ENCODE measurements at regions not wholly inside any gene's neighbourhood (a gene's known extent, or its start where the extent isn't known, plus 50 kb on each side); places are given as distances from the start of the nearest gene placed in this dataset.
A peak's percentile ranks its signal among the peaks of the same experiment; 100 is the strongest.

- Histone ChIP-seq H3K27me3 (ENCODE audit: control insufficient read depth, insufficient read depth, low read length) (no peaks in the 10 kb centered on the region), H3K9me3 (ENCODE audit: control insufficient read depth in 2 of 3, insufficient read depth in 1 of 3, low read length in 3 of 3) (no peaks in the 10 kb centered on the region), H3K4me3 (ENCODE audit: low read length in 3 of 3) (no peak overlapping the region), H3K4me1 (ENCODE audit: control insufficient read depth in 2 of 3, insufficient read depth in 2 of 3, low read depth in 1 of 3, low read length in 3 of 3) (no peaks in the 10 kb centered on the region), H3K27ac (ENCODE audit: low read depth in 2 of 2, low read length in 2 of 2) (no peak overlapping the region), H3K36me3 (ENCODE audit: control insufficient read depth in 2 of 3, insufficient read depth in 3 of 3, low read length in 3 of 3) (no peaks in the 10 kb centered on the region), H3K9ac (ENCODE audit: low read length in 3 of 3) (no peak overlapping the region)
- intact Hi-C loops (cut with DNase I): no loop called here
- FAIRE-seq (no peak), DNase-seq (no peak)
- no peak for TF ChIP-seq CTCF (IDR thresholded peaks at IDR 0.05; ENCODE audit: borderline replicate concordance, extremely low read depth, insufficient read depth)
These were observed 379.2 kb upstream of the CDH18 start for GRCh38 chr5:20367178-20367577.

- intact Hi-C loops (cut with DNase I): no loop called here
- peak in 1 of 5 donors; percentile 31 for DNase-seq
These were observed 372.3 kb upstream of the CDH18 start for GRCh38 chr5:20360263-20360662.

GRCh38 chr5:20359377-20359776 lies 371.4 kb upstream of the CDH18 start:
- Histone ChIP-seq H3K9me3 (ENCODE audit: control insufficient read depth in 2 of 3, insufficient read depth in 1 of 3, low read length in 3 of 3) (no peaks in the 10 kb centered on the region), H3K27ac (ENCODE audit: low read depth in 2 of 2, low read length in 2 of 2) (no peak overlapping the region), H3K9ac (ENCODE audit: low read length in 3 of 3) (no peak overlapping the region), H3K36me3 (ENCODE audit: control insufficient read depth in 2 of 3, insufficient read depth in 3 of 3, low read length in 3 of 3) (no peaks in the 10 kb centered on the region), H3K4me1 (ENCODE audit: control insufficient read depth in 2 of 3, insufficient read depth in 2 of 3, low read depth in 1 of 3, low read length in 3 of 3) (no peaks in the 10 kb centered on the region), H3K27me3 (ENCODE audit: control insufficient read depth, insufficient read depth, low read length) (no peaks in the 10 kb centered on the region), H3K4me3 (ENCODE audit: low read length in 3 of 3) (no peak overlapping the region)
- intact Hi-C loops (cut with DNase I): no loop called here
- FAIRE-seq: no peak
- TF ChIP-seq CTCF (IDR thresholded peaks at IDR 0.05; ENCODE audit: borderline replicate concordance, extremely low read depth, insufficient read depth): no peak
- peak in 1 of 5 donors; percentile 16 for DNase-seq

More at GRCh38 chr5:20360263-20360662, 372.3 kb upstream of the CDH18 start:
- no peaks in the 10 kb centered on the region for H3K4me1 ChIP-seq (ENCODE audit: control insufficient read depth in 2 of 3, insufficient read depth in 2 of 3, low read depth in 1 of 3, low read length in 3 of 3)
- no peak overlapping the region for H3K4me3 ChIP-seq (ENCODE audit: low read length in 3 of 3)
- H3K27ac ChIP-seq (ENCODE audit: low read depth in 2 of 2, low read length in 2 of 2): no peak overlapping the region
- no peak for FAIRE-seq
- no peaks in the 10 kb centered on the region for H3K27me3 ChIP-seq (ENCODE audit: control insufficient read depth, insufficient read depth, low read length)
- no peak overlapping the region for H3K9ac ChIP-seq (ENCODE audit: low read length in 3 of 3)
- TF ChIP-seq CTCF (IDR thresholded peaks at IDR 0.05; ENCODE audit: borderline replicate concordance, extremely low read depth, insufficient read depth): no peak
- no peaks in the 10 kb centered on the region for H3K9me3 ChIP-seq (ENCODE audit: control insufficient read depth in 2 of 3, insufficient read depth in 1 of 3, low read length in 3 of 3)
- no peaks in the 10 kb centered on the region for H3K36me3 ChIP-seq (ENCODE audit: control insufficient read depth in 2 of 3, insufficient read depth in 3 of 3, low read length in 3 of 3)

- H3K36me3 ChIP-seq (ENCODE audit: control insufficient read depth in 2 of 3, insufficient read depth in 3 of 3, low read length in 3 of 3): no peaks in the 10 kb centered on the region
- H3K27me3 ChIP-seq (ENCODE audit: control insufficient read depth, insufficient read depth, low read length): no peaks in the 10 kb centered on the region
- DNase-seq (peak in 1 of 5 donors; percentile 8), FAIRE-seq (no peak)
- H3K27ac ChIP-seq (ENCODE audit: low read depth in 2 of 2, low read length in 2 of 2): no peak overlapping the region
- intact Hi-C loops (cut with DNase I): no loop called here
- H3K9ac ChIP-seq (ENCODE audit: low read length in 3 of 3): no peak overlapping the region
- no peak for TF ChIP-seq CTCF (IDR thresholded peaks at IDR 0.05; ENCODE audit: borderline replicate concordance, extremely low read depth, insufficient read depth)
- no peaks in the 10 kb centered on the region for H3K9me3 ChIP-seq (ENCODE audit: control insufficient read depth in 2 of 3, insufficient read depth in 1 of 3, low read length in 3 of 3)
- H3K4me3 ChIP-seq (ENCODE audit: low read length in 3 of 3): no peak overlapping the region
- no peaks in the 10 kb centered on the region for H3K4me1 ChIP-seq (ENCODE audit: control insufficient read depth in 2 of 3, insufficient read depth in 2 of 3, low read depth in 1 of 3, low read length in 3 of 3)
These were observed 365.5 kb upstream of the CDH18 start for GRCh38 chr5:20353499-20353898.

Measured in kidney (tissue), 13 donors.